GM21723 (cell line): ENCODE measurements at regions not wholly inside any gene's neighbourhood (a gene's known extent, or its start where the extent isn't known, plus 50 kb on each side); places are given as distances from the start of the nearest gene placed in this dataset.

ENCODE experiments used
- ATAC-seq: cut with Tn5 transposase; IDR thresholded peaks from one replicate; pipeline ENCODE4 v1.9.1; 2021; ENCODE audit warnings: mild to moderate bottlenecking, moderate library complexity; ENCODE audit not compliant: unreplicated experiment

- no peak for ATAC-seq
Observed at GRCh38 chrX:16440446-16440845, 209.5 kb upstream of the S100G start.

GRCh38 chrX:16444353-16444752, 205.6 kb upstream of the S100G start:
- ATAC-seq: no peak

- ATAC-seq: peak; percentile 93
Observed at GRCh38 chrX:16445166-16445752, 204.7 kb upstream of the S100G start.

GRCh38 chrX:16451334-16451733, 198.6 kb upstream of the S100G start:
- no peak for ATAC-seq

GRCh38 chrX:16454926-16455325, 195.0 kb upstream of the S100G start:
- ATAC-seq: no peak

- ATAC-seq: no peak
Observed at GRCh38 chrX:16457239-16457638, 192.7 kb upstream of the S100G start.

- ATAC-seq: no peak
Observed at GRCh38 chrX:16458208-16458607, 191.8 kb upstream of the S100G start.

- ATAC-seq: no peak
Observed at GRCh38 chrX:16459008-16459407, 190.9 kb upstream of the S100G start.

- no peak for ATAC-seq
Observed at GRCh38 chrX:16461968-16462367, 188.0 kb upstream of the S100G start.

- ATAC-seq: no peak
Observed at GRCh38 chrX:16462912-16463311, 187.0 kb upstream of the S100G start.

- ATAC-seq: no peak
Observed at GRCh38 chrX:16464369-16464768, 185.6 kb upstream of the S100G start.

GRCh38 chrX:16465081-16465876, 184.7 kb upstream of the S100G start:
- no peak for ATAC-seq

GRCh38 chrX:16466640-16467432, 183.1 kb upstream of the S100G start:
- ATAC-seq: no peak

GRCh38 chrX:16469870-16470269, 180.1 kb upstream of the S100G start:
- no peak for ATAC-seq

GRCh38 chrX:16472345-16472744, 177.6 kb upstream of the S100G start:
- no peak for ATAC-seq

GRCh38 chrX:16474511-16474910, 175.4 kb upstream of the S100G start:
- ATAC-seq: no peak

- ATAC-seq: no peak
Observed at GRCh38 chrX:16476009-16476408, 173.9 kb upstream of the S100G start.

- ATAC-seq: no peak
Observed at GRCh38 chrX:16476692-16477091, 173.3 kb upstream of the S100G start.

- no peak for ATAC-seq
Observed at GRCh38 chrX:16479206-16479869, 170.6 kb upstream of the S100G start.

GRCh38 chrX:16480049-16480448, 169.9 kb upstream of the S100G start:
- ATAC-seq: no peak

- no peak for ATAC-seq
Observed at GRCh38 chrX:16484338-16484737, 165.6 kb upstream of the S100G start.
